ENCODE measurements at regions not wholly inside any gene's neighbourhood (a gene's known extent, or its start where the extent isn't known, plus 50 kb on each side); places are given as distances from the start of the nearest gene placed in this dataset.

DNA sequence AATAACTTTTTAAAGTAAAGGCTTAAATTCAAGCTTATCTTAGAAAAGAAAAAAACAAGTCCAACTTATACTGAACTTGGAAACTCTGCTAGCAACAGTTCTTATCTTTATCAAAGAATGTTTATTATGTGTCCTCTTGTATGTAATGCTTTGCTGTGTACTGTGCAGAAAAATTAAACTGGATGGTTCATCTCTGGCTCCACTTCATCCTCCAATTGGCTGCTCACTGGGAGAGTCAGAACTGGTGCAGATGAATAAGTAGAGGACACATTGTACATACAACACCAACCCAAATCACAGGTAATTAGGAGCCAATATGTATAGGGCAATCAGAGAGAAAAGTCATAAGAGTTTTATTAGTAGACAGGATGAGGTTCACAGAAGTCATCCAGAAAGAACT, 123.6 kb upstream of the NAP1L1 start:
- TF ChIP-seq, protein P1, sequence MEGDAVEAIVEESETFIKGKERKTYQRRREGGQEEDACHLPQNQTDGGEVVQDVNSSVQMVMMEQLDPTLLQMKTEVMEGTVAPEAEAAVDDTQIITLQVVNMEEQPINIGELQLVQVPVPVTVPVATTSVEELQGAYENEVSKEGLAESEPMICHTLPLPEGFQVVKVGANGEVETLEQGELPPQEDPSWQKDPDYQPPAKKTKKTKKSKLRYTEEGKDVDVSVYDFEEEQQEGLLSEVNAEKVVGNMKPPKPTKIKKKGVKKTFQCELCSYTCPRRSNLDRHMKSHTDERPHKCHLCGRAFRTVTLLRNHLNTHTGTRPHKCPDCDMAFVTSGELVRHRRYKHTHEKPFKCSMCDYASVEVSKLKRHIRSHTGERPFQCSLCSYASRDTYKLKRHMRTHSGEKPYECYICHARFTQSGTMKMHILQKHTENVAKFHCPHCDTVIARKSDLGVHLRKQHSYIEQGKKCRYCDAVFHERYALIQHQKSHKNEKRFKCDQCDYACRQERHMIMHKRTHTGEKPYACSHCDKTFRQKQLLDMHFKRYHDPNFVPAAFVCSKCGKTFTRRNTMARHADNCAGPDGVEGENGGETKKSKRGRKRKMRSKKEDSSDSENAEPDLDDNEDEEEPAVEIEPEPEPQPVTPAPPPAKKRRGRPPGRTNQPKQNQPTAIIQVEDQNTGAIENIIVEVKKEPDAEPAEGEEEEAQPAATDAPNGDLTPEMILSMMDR (IDR thresholded peaks at IDR 0.05) = no peak
- TF ChIP-seq POLR2A (IDR thresholded peaks at IDR 0.05) = no peak

All from uterus (tissue), 2 donors.